Nephron (organoid): ENCODE measurements at regions not wholly inside any gene's neighbourhood (a gene's known extent, or its start where the extent isn't known, plus 50 kb on each side); places are given as distances from the start of the nearest gene placed in this dataset.
A peak's percentile ranks its signal among the peaks of the same experiment; 100 is the strongest.

ENCODE experiments used
- H3K27ac Mint-ChIP-seq, 3 experiments: 2 replicates each; pipeline ENCODE4 v1.8.0; 2020; ENCODE audit warnings: mixed read lengths in 3 of 3, mild to moderate bottlenecking in 2 of 3, moderate library complexity in 1 of 3
- H3K27me3 Mint-ChIP-seq: 2 replicates; pipeline ENCODE4 v1.8.0; 2021; ENCODE audit warnings: low read depth, mild to moderate bottlenecking, moderate library complexity, mixed read lengths
- H3K36me3 Mint-ChIP-seq: 2 replicates; pipeline ENCODE4 v1.8.0; 2020; ENCODE audit warnings: low read depth, mixed read lengths
- H3K4me1 Mint-ChIP-seq: 2 replicates; pipeline ENCODE4 v1.8.0; 2020; ENCODE audit warnings: mixed read lengths
- H3K4me3 Mint-ChIP-seq, 3 experiments: 2 replicates each; pipeline ENCODE4 v1.8.0; 2020; ENCODE audit warnings: mild to moderate bottlenecking in 3 of 3, mixed read lengths in 3 of 3, moderate library complexity in 2 of 3
- H3K9me3 Mint-ChIP-seq: 2 replicates; pipeline ENCODE4 v1.8.0; 2020; ENCODE audit warnings: mixed read lengths
- TF ChIP-seq, protein P1 (sequence below), 3 experiments: fragments of 200-600 bp; sonication (generic); IDR thresholded peaks; one replicate each; pipeline ENCODE4 v1.5.0; 2021; ENCODE audit warnings: antibody characterized with exemption in 3 of 3; ENCODE audit not compliant: unreplicated experiment in 3 of 3

DNA sequence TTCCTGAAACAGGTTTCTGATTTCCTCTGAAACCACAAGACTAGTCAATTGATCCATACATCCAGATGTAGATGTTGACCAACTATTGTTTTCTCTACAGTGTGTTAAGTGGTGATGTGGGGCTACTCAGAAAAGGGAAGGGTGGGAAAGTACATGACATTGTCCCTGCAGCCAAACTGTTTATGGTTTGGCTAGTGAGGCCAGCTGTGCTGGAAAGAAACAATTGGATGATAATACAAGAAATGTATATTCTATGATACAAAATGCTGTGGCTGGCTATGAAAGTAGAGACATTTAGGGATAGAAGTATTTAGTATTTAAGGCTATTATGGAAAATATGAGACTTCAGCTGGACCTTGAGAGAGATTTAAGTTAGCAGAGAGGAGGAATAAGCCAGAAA, 244.5 kb downstream of the ADGRL2 start:
- TF ChIP-seq, protein P1, sequence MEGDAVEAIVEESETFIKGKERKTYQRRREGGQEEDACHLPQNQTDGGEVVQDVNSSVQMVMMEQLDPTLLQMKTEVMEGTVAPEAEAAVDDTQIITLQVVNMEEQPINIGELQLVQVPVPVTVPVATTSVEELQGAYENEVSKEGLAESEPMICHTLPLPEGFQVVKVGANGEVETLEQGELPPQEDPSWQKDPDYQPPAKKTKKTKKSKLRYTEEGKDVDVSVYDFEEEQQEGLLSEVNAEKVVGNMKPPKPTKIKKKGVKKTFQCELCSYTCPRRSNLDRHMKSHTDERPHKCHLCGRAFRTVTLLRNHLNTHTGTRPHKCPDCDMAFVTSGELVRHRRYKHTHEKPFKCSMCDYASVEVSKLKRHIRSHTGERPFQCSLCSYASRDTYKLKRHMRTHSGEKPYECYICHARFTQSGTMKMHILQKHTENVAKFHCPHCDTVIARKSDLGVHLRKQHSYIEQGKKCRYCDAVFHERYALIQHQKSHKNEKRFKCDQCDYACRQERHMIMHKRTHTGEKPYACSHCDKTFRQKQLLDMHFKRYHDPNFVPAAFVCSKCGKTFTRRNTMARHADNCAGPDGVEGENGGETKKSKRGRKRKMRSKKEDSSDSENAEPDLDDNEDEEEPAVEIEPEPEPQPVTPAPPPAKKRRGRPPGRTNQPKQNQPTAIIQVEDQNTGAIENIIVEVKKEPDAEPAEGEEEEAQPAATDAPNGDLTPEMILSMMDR (IDR thresholded peaks at IDR 0.05; ENCODE audit: unreplicated experiment in 3 of 3) = no peak
- Mint-ChIP-seq H3K9me3 (no peaks in the 10 kb centered on the region), H3K36me3 (no peaks in the 10 kb centered on the region), H3K4me3 (no peak overlapping the region), H3K4me1 (peaks cover 18% of the 10 kb centered on the region), H3K27ac (peak overlapping the region in 1 of 3 experiments; percentile 6), H3K27me3 (no peaks in the 10 kb centered on the region)

GRCh38 chr1:82044536-82044935, 243.8 kb downstream of the ADGRL2 start:
- H3K9me3 Mint-ChIP-seq = no peaks in the 10 kb centered on the region
- H3K4me1 Mint-ChIP-seq = peaks cover 18% of the 10 kb centered on the region
- no peaks in the 10 kb centered on the region for H3K27me3 Mint-ChIP-seq
- peak overlapping the region; percentile 4 to 17 (median 4) for H3K27ac Mint-ChIP-seq
- no peak overlapping the region for H3K4me3 Mint-ChIP-seq
- H3K36me3 Mint-ChIP-seq = no peaks in the 10 kb centered on the region
- TF ChIP-seq, protein P1 (IDR thresholded peaks at IDR 0.05; ENCODE audit: unreplicated experiment in 3 of 3) = no peak

DNA sequence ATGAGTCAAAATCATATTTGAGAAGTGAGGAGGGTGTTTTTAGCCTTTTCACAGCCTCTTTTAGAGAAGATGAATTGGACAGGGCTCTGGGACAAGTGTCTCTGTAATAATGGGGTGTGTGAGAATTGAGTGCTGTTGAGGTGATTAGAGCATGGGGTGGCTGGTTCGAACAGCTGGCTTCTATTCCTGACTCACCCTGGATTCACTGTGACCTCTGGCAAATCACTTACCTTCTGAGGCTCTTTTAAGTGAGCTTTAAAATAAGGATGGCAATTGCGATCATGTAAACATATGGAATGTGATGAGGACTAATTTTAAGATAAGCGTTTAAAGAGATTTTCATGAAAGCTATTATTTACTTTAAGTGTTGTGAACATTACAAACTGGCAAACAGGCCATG, 243.4 kb downstream of the ADGRL2 start:
- Mint-ChIP-seq H3K4me3 (no peak overlapping the region), H3K27ac (peak overlapping the region in 1 of 3 experiments; percentile 4), H3K27me3 (no peaks in the 10 kb centered on the region), H3K36me3 (no peaks in the 10 kb centered on the region), H3K4me1 (peaks cover 18% of the 10 kb centered on the region), H3K9me3 (no peaks in the 10 kb centered on the region)
- TF ChIP-seq, protein P1 (IDR thresholded peaks at IDR 0.05; ENCODE audit: unreplicated experiment in 3 of 3) = no peak

- Mint-ChIP-seq H3K4me1 (peaks cover 18% of the 10 kb centered on the region), H3K4me3 (no peak overlapping the region), H3K9me3 (no peaks in the 10 kb centered on the region), H3K27me3 (no peaks in the 10 kb centered on the region), H3K36me3 (no peaks in the 10 kb centered on the region), H3K27ac (no peak overlapping the region)
- TF ChIP-seq, protein P1 (IDR thresholded peaks at IDR 0.05; ENCODE audit: unreplicated experiment in 3 of 3) = no peak
Measured at GRCh38 chr1:82042306-82043060, 241.7 kb downstream of the ADGRL2 start.
